ENCODE measurements at regions not wholly inside any gene's neighbourhood (a gene's known extent, or its start where the extent isn't known, plus 50 kb on each side); places are given as distances from the start of the nearest gene placed in this dataset.

DNA sequence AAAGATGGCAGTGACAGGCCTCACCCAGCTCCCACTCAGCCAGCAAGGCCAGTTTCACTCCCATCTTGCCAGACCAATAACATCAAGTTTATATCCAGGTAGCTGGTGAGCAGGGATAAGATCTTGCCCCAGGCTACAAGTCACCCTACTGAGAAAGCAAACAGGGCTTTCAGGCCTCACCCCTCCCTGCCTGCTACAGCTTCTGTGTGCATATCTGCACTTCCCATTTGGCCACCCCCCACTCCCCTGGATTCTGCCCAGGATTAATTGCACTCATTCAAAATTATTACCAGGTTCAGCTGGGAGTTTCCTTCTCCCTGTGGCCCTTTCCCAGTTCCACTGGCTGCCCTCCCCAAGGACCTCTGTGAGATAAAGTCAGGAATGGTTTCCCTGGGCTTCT, 352.1 kb downstream of the TBX15 start:
- ATAC-seq (no peak), FAIRE-seq (no peak), DNase-seq (ENCODE audit: low spot score) (no peak)
- POLR2A ChIA-PET: no interaction called here
- Histone ChIP-seq H3K4me1 (ENCODE audit: insufficient read depth, low read length) (no peaks in the 10 kb centered on the region), H3K9ac (ENCODE audit: insufficient read depth, low read depth, low read length) (no peak overlapping the region), H3K4me3 (replicated peaks in 1 of 3; ENCODE audit: insufficient read depth in 1 of 3, low read depth in 2 of 3, low read length in 3 of 3) (no peak overlapping the region), H3K27me3 (ENCODE audit: control insufficient read depth in 1 of 2, insufficient read depth in 2 of 2, low read length in 2 of 2) (no peaks in the 10 kb centered on the region), H3K9me3 (ENCODE audit: low read length) (no peaks in the 10 kb centered on the region), H3K36me3 (replicated peaks in 1 of 2; ENCODE audit: control insufficient read depth in 1 of 2, insufficient read depth in 2 of 2, low read length in 2 of 2) (no peaks in the 10 kb centered on the region), H2AFZ (ENCODE audit: low read length) (no peak overlapping the region), H3K79me2 (ENCODE audit: insufficient read depth, low read length) (no peaks in the 10 kb centered on the region), H3K4me2 (ENCODE audit: low read depth, low read length) (no peak overlapping the region), H4K20me1 (ENCODE audit: insufficient read depth, low read length) (no peaks in the 10 kb centered on the region), H3K27ac (ENCODE audit: extremely low read length, insufficient read depth, low read length) (no peak overlapping the region)
- intact Hi-C loops (cut with micrococcal nuclease; ENCODE audit: unreplicated experiment) (no loop called here), in situ Hi-C loops (cut with HindIII; ENCODE audit: extremely low pct_ligation_motif_present, low pct_unique_long_range_greater_than_20kb) (no loop called here)
- no peak for TF ChIP-seq NCOR1 (IDR thresholded peaks at IDR 0.05; ENCODE audit: borderline replicate concordance, low read length)
- TF ChIP-seq RCOR2 (CRISPR knock-in tag; IDR thresholded peaks at IDR 0.05): no peak
- no peak for TF ChIP-seq ZFP62 (CRISPR knock-in tag; IDR thresholded peaks at IDR 0.05)
- TF ChIP-seq NFRKB (IDR thresholded peaks at IDR 0.05): no peak
- TF ChIP-seq THYN1 (CRISPR knock-in tag; IDR thresholded peaks at IDR 0.05; ENCODE audit: borderline replicate concordance, low read depth): no peak
- TF ChIP-seq, protein P1, sequence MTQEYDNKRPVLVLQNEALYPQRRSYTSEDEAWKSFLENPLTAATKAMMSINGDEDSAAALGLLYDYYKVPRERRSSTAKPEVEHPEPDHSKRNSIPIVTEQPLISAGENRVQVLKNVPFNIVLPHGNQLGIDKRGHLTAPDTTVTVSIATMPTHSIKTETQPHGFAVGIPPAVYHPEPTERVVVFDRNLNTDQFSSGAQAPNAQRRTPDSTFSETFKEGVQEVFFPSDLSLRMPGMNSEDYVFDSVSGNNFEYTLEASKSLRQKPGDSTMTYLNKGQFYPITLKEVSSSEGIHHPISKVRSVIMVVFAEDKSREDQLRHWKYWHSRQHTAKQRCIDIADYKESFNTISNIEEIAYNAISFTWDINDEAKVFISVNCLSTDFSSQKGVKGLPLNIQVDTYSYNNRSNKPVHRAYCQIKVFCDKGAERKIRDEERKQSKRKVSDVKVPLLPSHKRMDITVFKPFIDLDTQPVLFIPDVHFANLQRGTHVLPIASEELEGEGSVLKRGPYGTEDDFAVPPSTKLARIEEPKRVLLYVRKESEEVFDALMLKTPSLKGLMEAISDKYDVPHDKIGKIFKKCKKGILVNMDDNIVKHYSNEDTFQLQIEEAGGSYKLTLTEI (CRISPR knock-in tag; conservative IDR thresholded peaks at IDR 0.05): no peak
- no peak for TF ChIP-seq RELA (CRISPR knock-in tag; IDR thresholded peaks at IDR 0.05)
- TF ChIP-seq SNRNP70 (IDR thresholded peaks at IDR 0.05; ENCODE audit: low read depth, low read length): no peak
- TF ChIP-seq, protein P2, sequence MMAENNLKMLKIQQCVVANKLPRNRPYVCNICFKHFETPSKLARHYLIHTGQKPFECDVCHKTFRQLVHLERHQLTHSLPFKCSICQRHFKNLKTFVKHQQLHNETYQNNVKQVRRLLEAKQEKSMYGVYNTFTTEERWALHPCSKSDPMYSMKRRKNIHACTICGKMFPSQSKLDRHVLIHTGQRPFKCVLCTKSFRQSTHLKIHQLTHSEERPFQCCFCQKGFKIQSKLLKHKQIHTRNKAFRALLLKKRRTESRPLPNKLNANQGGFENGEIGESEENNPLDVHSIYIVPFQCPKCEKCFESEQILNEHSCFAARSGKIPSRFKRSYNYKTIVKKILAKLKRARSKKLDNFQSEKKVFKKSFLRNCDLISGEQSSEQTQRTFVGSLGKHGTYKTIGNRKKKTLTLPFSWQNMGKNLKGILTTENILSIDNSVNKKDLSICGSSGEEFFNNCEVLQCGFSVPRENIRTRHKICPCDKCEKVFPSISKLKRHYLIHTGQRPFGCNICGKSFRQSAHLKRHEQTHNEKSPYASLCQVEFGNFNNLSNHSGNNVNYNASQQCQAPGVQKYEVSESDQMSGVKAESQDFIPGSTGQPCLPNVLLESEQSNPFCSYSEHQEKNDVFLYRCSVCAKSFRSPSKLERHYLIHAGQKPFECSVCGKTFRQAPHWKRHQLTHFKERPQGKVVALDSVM (CRISPR knock-in tag; IDR thresholded peaks at IDR 0.05): no peak
- CTCF ChIA-PET (ENCODE audit: low intra/inter-chr PET ratio, low total read pairs): no interaction called here
- BruUV-seq (replicated peaks): no TSS peak
